B cell (primary cell): ENCODE measurements at regions not wholly inside any gene's neighbourhood (a gene's known extent, or its start where the extent isn't known, plus 50 kb on each side); places are given as distances from the start of the nearest gene placed in this dataset.

Experiments
- ATAC-seq: fragments of 200-7000 bp; cut with Tn5 transposase; one replicate; pipeline ENCODE4 v1.10.0; 2021; ENCODE audit warnings: low read depth, mild to moderate bottlenecking, moderate number of reproducible peaks, moderate library complexity
- CTCF ChIA-PET: fragments of 350-600 bp; sonication (Branson Sonifier 250); formaldehyde crosslinking; loops from one replicate; lab custom pipeline; 2021; ENCODE audit warnings: antibody characterized with exemption, inconsistent platforms; lab: Charles Lee
- POLR2A ChIA-PET: fragments of 350-600 bp; sonication (Branson Sonifier 250); formaldehyde crosslinking; loops from one replicate; lab custom pipeline; 2021; ENCODE audit warnings: antibody characterized with exemption; lab: Charles Lee
- DNase-seq: peaks from one replicate; pipeline ENCODE4 v3.0.0; 2013
- H2AFZ ChIP-seq: 2 replicates; pipeline ENCODE4 v1.6.1; 2012; ENCODE audit warnings: mild to moderate bottlenecking, low read depth, low read length; ENCODE audit not compliant: insufficient read depth, poor library complexity, severe bottlenecking
- H3K27ac ChIP-seq, 2 donors: 1 replicate in 1 of 2; 2 replicates in 1 of 2; pipeline ENCODE4 v1.5.1; 2012 to 2013; ENCODE audit warnings: low read length in 2 of 2, mild to moderate bottlenecking in 2 of 2, moderate library complexity in 1 of 2
- H3K27me3 ChIP-seq, 4 experiments: fragments of 200-600 bp in 1 of 4; sonication (generic) in 1 of 4; replicated peaks in 1 of 4; 1 replicate in 2 of 4; 2 replicates in 2 of 4; pipeline versions ENCODE4 v1.6.1 to v1.7.0; 2013 to 2016; ENCODE audit warnings: low read length in 3 of 4, mild to moderate bottlenecking in 2 of 4, mixed read lengths in 1 of 4, moderate library complexity in 1 of 4; ENCODE audit not compliant: insufficient read depth in 4 of 4, control insufficient read depth in 3 of 4; ENCODE audit errors: control extremely low read depth in 1 of 4
- H3K36me3 ChIP-seq, 2 experiments: replicated peaks in 1 of 2; 1 replicate in 1 of 2; 2 replicates in 1 of 2; pipeline versions ENCODE4 v1.6.1 to v1.7.1; 2013; ENCODE audit warnings: low read length in 1 of 2; ENCODE audit not compliant: insufficient read depth in 2 of 2, control insufficient read depth in 1 of 2; ENCODE audit errors: control extremely low read depth in 1 of 2, extremely low read depth in 1 of 2
- H3K4me1 ChIP-seq, 2 donors: fragments of 200-600 bp in 1 of 2; sonication (generic) in 1 of 2; 1 replicate in 1 of 2; 2 replicates in 1 of 2; pipeline versions ENCODE4 v1.5.1 to v1.6.1; 2013 to 2017; ENCODE audit warnings: low read length in 2 of 2; ENCODE audit not compliant: control insufficient read depth in 2 of 2, insufficient read depth in 2 of 2
- H3K4me2 ChIP-seq: replicated peaks from 2 replicates; pipeline ENCODE3; 2012; ENCODE audit warnings: mild to moderate bottlenecking, low read depth, low read length; ENCODE audit not compliant: poor library complexity, severe bottlenecking
- H3K4me3 ChIP-seq, 5 experiments: fragments of 200-600 bp in 1 of 5; sonication (generic) in 1 of 5; 1 replicate in 3 of 5; 2 replicates in 2 of 5; pipeline versions ENCODE4 v1.5.1 to v1.7.0; 2011 to 2016; ENCODE audit warnings: low read length in 4 of 5, mild to moderate bottlenecking in 4 of 5, low read depth in 2 of 5, control low read depth in 1 of 5, moderate library complexity in 1 of 5; ENCODE audit not compliant: insufficient read depth in 1 of 5; ENCODE audit errors: control extremely low read depth in 1 of 5, extremely low read depth in 1 of 5
- H3K79me2 ChIP-seq: fragments of 200-600 bp; sonication (generic); one replicate; pipeline ENCODE4 v1.6.0; 2016; ENCODE audit warnings: low read length; ENCODE audit not compliant: control insufficient read depth, insufficient read depth
- H3K9ac ChIP-seq: fragments of 200-600 bp; sonication (generic); 2 replicates; pipeline ENCODE4 v1.6.1; 2017; ENCODE audit warnings: mild to moderate bottlenecking, low read length, moderate library complexity
- H3K9me3 ChIP-seq, 3 donors: one replicate each; pipeline versions ENCODE4 v1.6.1 to v1.7.1; 2013; ENCODE audit warnings: low read length in 2 of 3; ENCODE audit not compliant: control insufficient read depth in 2 of 3, insufficient read depth in 1 of 3; ENCODE audit errors: control extremely low read depth in 1 of 3
- H4K20me1 ChIP-seq: 2 replicates; pipeline ENCODE4 v1.6.0; 2012; ENCODE audit warnings: mild to moderate bottlenecking, low read length; ENCODE audit not compliant: insufficient read depth, control insufficient read depth, poor library complexity, severe bottlenecking
- H3K27ac Mint-ChIP-seq: one replicate; pipeline ENCODE4 v1.8.0; 2021; ENCODE audit warnings: mixed read lengths
- H3K27me3 Mint-ChIP-seq: one replicate; pipeline ENCODE4 v1.8.0; 2021; ENCODE audit warnings: mixed read lengths
- H3K4me1 Mint-ChIP-seq: one replicate; pipeline ENCODE4 v1.8.0; 2021; ENCODE audit warnings: mixed read lengths
- H3K4me3 Mint-ChIP-seq: one replicate; pipeline ENCODE4 v1.8.0; 2021; ENCODE audit warnings: mixed read lengths
- H3K9me3 Mint-ChIP-seq: one replicate; pipeline ENCODE4 v1.8.0; 2022; ENCODE audit warnings: mixed read lengths; ENCODE audit not compliant: insufficient read depth
- CTCF ChIP-seq: fragments of 200-600 bp; IDR thresholded peaks from one replicate; pipeline ENCODE4 v1.8.0; 2022; ENCODE audit warnings: antibody characterized with exemption, mild to moderate bottlenecking
- EZH2 ChIP-seq: IDR thresholded peaks from 2 replicates; pipeline ENCODE4 v1.6.1; 2012; ENCODE audit warnings: borderline replicate concordance, low read depth, mild to moderate bottlenecking, moderate library complexity, low read length; ENCODE audit not compliant: insufficient read depth, poor library complexity, severe bottlenecking
- WGBS: methylation state at CpG from one replicate; pipeline ENCODE4 v1.1.5; 2013; ENCODE audit warnings: missing lambda C conversion rate; ENCODE audit not compliant: insufficient coverage; 5-methylcytosine and 5-hydroxymethylcytosine counted together
- intact Hi-C: fragments of 100-400 bp; cut with micrococcal nuclease; formaldehyde crosslinking; loops from one replicate; pipeline ENCODE4 v1.10.0; 2022

GRCh38 chr10:28427376-28427775 is 105.5 kb upstream of the WAC start:
- Mint-ChIP-seq H3K27me3 (peaks cover 6% of the 10 kb centered on the region), H3K4me1 (peaks cover 5% of the 10 kb centered on the region), H3K9me3 (peaks cover 2% of the 10 kb centered on the region), H3K27ac (no peak overlapping the region), H3K4me3 (no peak overlapping the region)
- Histone ChIP-seq H3K4me2 (no peak overlapping the region), H2AFZ (no peak overlapping the region), H3K9ac (no peak overlapping the region), H3K27ac (no peak overlapping the region), H3K9me3 (peaks cover 0 to 5% (median 5%) of the 10 kb centered on the region in 3 donors), H4K20me1 (no peaks in the 10 kb centered on the region), H3K27me3 (peaks cover 0 to 2% (median 0%) of the 10 kb centered on the region in 4 experiments), H3K79me2 (no peaks in the 10 kb centered on the region), H3K4me1 (peaks cover 3 to 6% of the 10 kb centered on the region in 2 donors), H3K4me3 (no peak overlapping the region), H3K36me3 (no peaks in the 10 kb centered on the region)
- ChIA-PET CTCF (interaction anchor here (0.8 to 1.2 kb wide), 2 partner anchors 29 to 34 kb away, joined by 3 to 4 read pairs; no protein-coding TSS in a partner anchor), POLR2A (no interaction called here)
- ATAC-seq = no peak
- WGBS = 100% methylated on average over 2 of the region's 5 CpGs
- no peak for DNase-seq
- intact Hi-C loops = no loop called here
- no peak for TF ChIP-seq CTCF
- no peak for TF ChIP-seq EZH2

GRCh38 chr10:28429045-28429444 is 103.9 kb upstream of the WAC start:
- no peaks in the 10 kb centered on the region for H4K20me1 ChIP-seq
- peaks cover 4% of the 10 kb centered on the region for H3K27me3 Mint-ChIP-seq
- H3K9ac ChIP-seq = no peak overlapping the region
- H3K79me2 ChIP-seq = no peaks in the 10 kb centered on the region
- H3K36me3 ChIP-seq = no peaks in the 10 kb centered on the region
- H3K27ac ChIP-seq = no peak overlapping the region
- DNase-seq (no peak), ATAC-seq (no peak)
- H3K9me3 Mint-ChIP-seq = peaks cover 2% of the 10 kb centered on the region
- H3K4me3 ChIP-seq = no peak overlapping the region
- CTCF ChIA-PET = no interaction called here
- H3K4me1 Mint-ChIP-seq = peaks cover 6% of the 10 kb centered on the region
- peaks cover 4 to 6% of the 10 kb centered on the region in 2 donors for H3K4me1 ChIP-seq
- H3K27me3 ChIP-seq = peaks cover 0 to 2% (median 0%) of the 10 kb centered on the region in 4 experiments
- TF ChIP-seq EZH2 (no peak), CTCF (no peak)
- no peak overlapping the region for H3K4me2 ChIP-seq
- H3K4me3 Mint-ChIP-seq = no peak overlapping the region
- H3K27ac Mint-ChIP-seq = no peak overlapping the region
- intact Hi-C loops = no loop called here
- peaks cover 0 to 5% (median 5%) of the 10 kb centered on the region in 3 donors for H3K9me3 ChIP-seq
- POLR2A ChIA-PET = no interaction called here
- H2AFZ ChIP-seq = no peak overlapping the region
